WERI-Rb-1 (cell line): ENCODE measurements at regions not wholly inside any gene's neighbourhood (a gene's known extent, or its start where the extent isn't known, plus 50 kb on each side); places are given as distances from the start of the nearest gene placed in this dataset.

ENCODE experiments used
- DNase-seq: peaks from one replicate; pipeline ENCODE4 v3.0.0-alpha.2; 2020
- H3K27ac ChIP-seq: fragments of 250-450 bp; sonication (Bioruptor Pico); 2 replicates; pipeline ENCODE4 v1.5.1; 2020; ENCODE audit warnings: mild to moderate bottlenecking, moderate library complexity
- H3K27me3 ChIP-seq: fragments of 250-450 bp; sonication (Bioruptor Pico); 2 replicates; pipeline ENCODE4 v1.5.1; 2021; ENCODE audit warnings: mild to moderate bottlenecking, low read depth, moderate library complexity; ENCODE audit not compliant: insufficient read depth, severe bottlenecking
- H3K36me3 ChIP-seq: fragments of 250-450 bp; sonication (Bioruptor Pico); 2 replicates; pipeline ENCODE4 v1.5.1; 2020; ENCODE audit warnings: mild to moderate bottlenecking, moderate library complexity
- H3K4me3 ChIP-seq: 2 replicates; pipeline ENCODE4 v1.5.1; 2011; ENCODE audit warnings: low read depth, mild to moderate bottlenecking, control low read depth, low read length
- H3K9me3 ChIP-seq: fragments of 250-450 bp; sonication (Bioruptor Pico); 2 replicates; pipeline ENCODE4 v1.5.1; 2021; ENCODE audit warnings: mild to moderate bottlenecking, moderate library complexity; ENCODE audit not compliant: severe bottlenecking
- TF ChIP-seq, protein P1 (sequence below): IDR thresholded peaks from 2 replicates; pipeline ENCODE4 v1.5.1; 2011; ENCODE audit warnings: low read depth, mild to moderate bottlenecking, control low read depth, inconsistent platforms, low read length

DNA sequence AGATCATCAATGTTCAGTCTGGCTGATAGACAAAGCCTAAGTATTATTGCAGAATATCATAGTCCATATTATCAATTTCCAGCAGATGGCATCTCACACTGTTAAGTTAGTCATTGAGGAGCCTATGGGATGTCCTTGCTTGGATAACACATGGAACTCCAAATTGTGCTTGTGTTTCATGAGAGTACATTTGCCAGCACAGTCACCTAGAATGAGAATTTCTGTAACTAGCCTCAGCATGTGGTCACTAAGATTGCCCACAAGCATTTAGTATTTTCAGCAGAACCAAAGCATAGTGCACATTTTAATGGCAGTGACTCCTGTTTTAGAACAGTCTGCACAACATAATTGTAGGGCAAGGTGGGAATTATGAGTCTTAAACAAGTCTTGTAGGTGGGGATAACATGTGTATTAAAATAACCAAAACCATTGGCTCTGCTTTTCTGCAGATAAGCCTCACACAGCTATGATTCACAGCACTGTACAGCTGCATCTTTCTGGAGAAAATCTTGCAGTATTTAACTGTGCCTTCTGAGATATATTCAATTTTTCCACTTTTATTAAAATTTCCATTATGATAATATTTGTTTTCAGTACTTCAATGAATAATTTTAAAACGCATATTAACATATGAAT lies 882.8 kb upstream of the SOX9 start:
- Histone ChIP-seq H3K27me3 (peaks cover 16% of the 10 kb centered on the region), H3K4me3 (no peak overlapping the region)
- no peak for DNase-seq

DNA sequence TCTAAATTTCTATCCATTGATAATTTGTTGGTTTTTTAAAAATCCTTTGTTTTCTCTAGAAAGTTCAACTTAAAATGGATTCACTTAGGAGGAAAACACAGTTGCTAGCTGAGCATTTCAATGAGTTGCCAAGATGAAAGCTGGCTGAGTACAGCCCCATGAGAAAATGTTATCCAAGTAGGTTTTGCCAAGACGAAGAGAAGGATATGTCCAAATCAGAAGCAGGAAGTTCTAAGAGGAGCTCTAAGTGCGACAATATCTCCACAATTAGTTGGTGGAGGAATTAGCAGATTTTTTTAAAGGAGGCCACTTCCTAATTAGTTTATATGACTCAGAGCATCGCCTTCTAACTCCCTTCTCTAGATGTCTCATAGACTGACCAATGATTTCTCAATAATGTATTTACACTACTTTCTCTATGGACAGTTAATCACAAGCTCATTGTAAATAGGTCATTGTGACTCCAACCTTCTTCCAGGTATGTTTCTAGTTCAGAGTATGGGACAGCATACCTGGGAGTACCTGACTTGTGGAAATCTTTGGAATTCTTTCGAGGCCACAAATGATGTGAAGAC lies 873.3 kb upstream of the SOX9 start:
- no peaks in the 10 kb centered on the region for H3K36me3 ChIP-seq
- H3K27ac ChIP-seq = no peak overlapping the region
- no peak for DNase-seq
- no peak overlapping the region for H3K4me3 ChIP-seq
- no peaks in the 10 kb centered on the region for H3K9me3 ChIP-seq
- TF ChIP-seq, protein P1, sequence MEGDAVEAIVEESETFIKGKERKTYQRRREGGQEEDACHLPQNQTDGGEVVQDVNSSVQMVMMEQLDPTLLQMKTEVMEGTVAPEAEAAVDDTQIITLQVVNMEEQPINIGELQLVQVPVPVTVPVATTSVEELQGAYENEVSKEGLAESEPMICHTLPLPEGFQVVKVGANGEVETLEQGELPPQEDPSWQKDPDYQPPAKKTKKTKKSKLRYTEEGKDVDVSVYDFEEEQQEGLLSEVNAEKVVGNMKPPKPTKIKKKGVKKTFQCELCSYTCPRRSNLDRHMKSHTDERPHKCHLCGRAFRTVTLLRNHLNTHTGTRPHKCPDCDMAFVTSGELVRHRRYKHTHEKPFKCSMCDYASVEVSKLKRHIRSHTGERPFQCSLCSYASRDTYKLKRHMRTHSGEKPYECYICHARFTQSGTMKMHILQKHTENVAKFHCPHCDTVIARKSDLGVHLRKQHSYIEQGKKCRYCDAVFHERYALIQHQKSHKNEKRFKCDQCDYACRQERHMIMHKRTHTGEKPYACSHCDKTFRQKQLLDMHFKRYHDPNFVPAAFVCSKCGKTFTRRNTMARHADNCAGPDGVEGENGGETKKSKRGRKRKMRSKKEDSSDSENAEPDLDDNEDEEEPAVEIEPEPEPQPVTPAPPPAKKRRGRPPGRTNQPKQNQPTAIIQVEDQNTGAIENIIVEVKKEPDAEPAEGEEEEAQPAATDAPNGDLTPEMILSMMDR = no peak
- H3K27me3 ChIP-seq = peaks cover 50% of the 10 kb centered on the region

More for the DNA sequence above, 882.8 kb upstream of the SOX9 start:
- no peaks in the 10 kb centered on the region for H3K36me3 ChIP-seq
- no peak overlapping the region for H3K27ac ChIP-seq
- TF ChIP-seq, protein P1 = no peak
- no peaks in the 10 kb centered on the region for H3K9me3 ChIP-seq

DNA sequence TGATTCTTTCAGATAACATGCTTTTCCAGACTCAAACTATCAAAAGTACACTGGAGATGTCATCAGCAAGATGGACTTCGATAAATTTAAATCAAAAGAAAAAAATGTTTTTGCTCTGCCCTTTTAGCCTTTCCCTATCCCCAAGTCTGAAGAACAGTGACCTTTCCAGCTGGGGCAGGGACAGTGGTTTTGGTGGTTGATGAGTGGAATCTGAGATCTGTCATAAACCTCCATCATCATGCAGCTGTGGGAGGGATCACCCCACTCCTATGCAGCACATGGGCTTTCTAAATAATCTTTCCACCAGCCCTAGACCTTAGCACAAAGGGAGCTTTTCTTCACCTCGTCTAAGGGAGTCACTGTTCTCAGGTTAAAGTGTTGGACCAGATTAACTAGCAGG lies 869.5 kb upstream of the SOX9 start:
- DNase-seq = no peak
- H3K9me3 ChIP-seq = no peaks in the 10 kb centered on the region

DNA sequence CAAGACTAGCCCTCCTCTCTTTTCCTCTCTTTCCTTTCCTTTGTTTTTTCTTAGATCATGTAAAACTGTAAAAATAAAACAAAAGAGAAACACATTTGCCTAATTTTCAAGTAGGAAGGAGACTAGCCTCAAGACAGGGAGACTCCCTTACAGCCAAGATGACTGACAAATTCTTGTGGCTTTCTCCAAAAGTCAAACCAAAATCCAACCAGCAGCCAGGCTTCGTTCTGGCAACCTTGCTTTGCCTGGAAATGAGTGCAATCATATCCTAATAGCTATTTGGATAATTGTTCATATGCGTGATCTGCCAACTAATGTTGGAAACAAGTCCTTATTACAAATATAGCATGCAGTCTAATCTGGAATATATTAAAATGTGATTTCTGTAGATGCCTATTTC lies 868.9 kb upstream of the SOX9 start:
- Histone ChIP-seq H3K4me3 (no peak overlapping the region), H3K27me3 (peaks cover 50% of the 10 kb centered on the region), H3K9me3 (no peaks in the 10 kb centered on the region), H3K27ac (no peak overlapping the region), H3K36me3 (no peaks in the 10 kb centered on the region)
- DNase-seq = no peak
- TF ChIP-seq, protein P1 = no peak

More for the DNA sequence above, 869.5 kb upstream of the SOX9 start:
- H3K36me3 ChIP-seq = no peaks in the 10 kb centered on the region
- TF ChIP-seq, protein P1 = no peak
- peaks cover 54% of the 10 kb centered on the region for H3K27me3 ChIP-seq
- no peak overlapping the region for H3K4me3 ChIP-seq
- no peak overlapping the region for H3K27ac ChIP-seq

DNA sequence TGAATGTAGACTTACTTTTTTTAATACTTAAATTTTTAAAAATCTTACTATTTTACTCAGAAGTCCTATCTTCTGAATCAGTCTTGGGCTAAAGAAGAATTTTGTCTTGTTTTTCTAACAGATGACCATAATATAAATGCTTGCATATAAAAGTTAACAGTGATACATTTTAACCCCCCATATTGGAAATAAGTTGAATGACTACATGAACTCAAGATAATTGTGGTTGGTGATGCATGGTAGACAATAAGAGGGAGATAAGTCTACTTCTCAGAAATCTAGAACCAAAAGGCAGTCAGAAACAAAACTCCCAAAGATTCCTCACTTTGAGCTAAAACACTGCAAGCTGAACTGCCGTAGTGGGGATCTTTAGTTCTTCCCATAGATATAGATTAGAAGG lies 868.4 kb upstream of the SOX9 start:
- no peak overlapping the region for H3K27ac ChIP-seq

More for the DNA sequence above, 868.4 kb upstream of the SOX9 start:
- Histone ChIP-seq H3K27me3 (peaks cover 45% of the 10 kb centered on the region), H3K9me3 (no peaks in the 10 kb centered on the region), H3K36me3 (no peaks in the 10 kb centered on the region), H3K4me3 (no peak overlapping the region)
- TF ChIP-seq, protein P1 = no peak
- no peak for DNase-seq
